Small intestine (tissue), 7 donors: ENCODE measurements at regions not wholly inside any gene's neighbourhood (a gene's known extent, or its start where the extent isn't known, plus 50 kb on each side); places are given as distances from the start of the nearest gene placed in this dataset.

Source experiments
- DNase-seq, 2 donors: peaks; one replicate each; pipeline versions ENCODE4 v3.0.0 to v3.0.0-alpha.2; 2013
- FAIRE-seq: peaks from 2 replicates; lab custom pipeline; 2012; peaks lifted over from hg19 to GRCh38; lab: Jason Lieb, UNC
- H3K27ac ChIP-seq, 3 donors: one replicate each; pipeline ENCODE4 v1.5.1; 2013; ENCODE audit warnings: low read length in 2 of 3, mild to moderate bottlenecking in 2 of 3, control low read depth in 1 of 3, inconsistent platforms in 1 of 3, low read depth in 1 of 3, moderate library complexity in 1 of 3
- H3K27me3 ChIP-seq, 3 donors: one replicate each; pipeline ENCODE4 v1.6.1; 2013; ENCODE audit warnings: low read length in 3 of 3, inconsistent platforms in 1 of 3; ENCODE audit not compliant: control insufficient read depth in 3 of 3, insufficient read depth in 3 of 3
- H3K36me3 ChIP-seq, 3 donors: one replicate each; pipeline ENCODE4 v1.6.1; 2013; ENCODE audit warnings: low read length in 3 of 3, inconsistent platforms in 1 of 3, low read depth in 1 of 3, mild to moderate bottlenecking in 1 of 3, moderate library complexity in 1 of 3; ENCODE audit not compliant: control insufficient read depth in 3 of 3, insufficient read depth in 2 of 3
- H3K4me1 ChIP-seq, 3 donors: one replicate each; pipeline ENCODE4 v1.6.1; 2013; ENCODE audit warnings: low read length in 2 of 3, inconsistent platforms in 1 of 3, low read depth in 1 of 3, mild to moderate bottlenecking in 1 of 3, moderate library complexity in 1 of 3; ENCODE audit not compliant: control insufficient read depth in 3 of 3, insufficient read depth in 2 of 3
- H3K4me3 ChIP-seq, 3 donors: one replicate each; pipeline ENCODE4 v1.5.1; 2013; ENCODE audit warnings: low read length in 3 of 3, control low read depth in 1 of 3, inconsistent platforms in 1 of 3, low read depth in 1 of 3, mild to moderate bottlenecking in 1 of 3, moderate library complexity in 1 of 3
- H3K9me3 ChIP-seq, 2 donors: one replicate each; pipeline ENCODE4 v1.6.1; 2013; ENCODE audit warnings: low read depth in 1 of 2, low read length in 1 of 2; ENCODE audit not compliant: control insufficient read depth in 2 of 2, insufficient read depth in 1 of 2
- whole genome bisulfite sequencing, 3 donors: extraction: QIAGEN DNeasy Blood & Tissue Kit; methylation state at CpG; one replicate each; pipeline ENCODE4 v1.1.7; 2013; 5-methylcytosine and 5-hydroxymethylcytosine counted together
- donor health status: healthy with polysubstance abuse.
- donor health status: control.
- donor health status: control.
- donor health status: Bipolar disorder and iron deficiency.
- donor health status: healthy.

DNA sequence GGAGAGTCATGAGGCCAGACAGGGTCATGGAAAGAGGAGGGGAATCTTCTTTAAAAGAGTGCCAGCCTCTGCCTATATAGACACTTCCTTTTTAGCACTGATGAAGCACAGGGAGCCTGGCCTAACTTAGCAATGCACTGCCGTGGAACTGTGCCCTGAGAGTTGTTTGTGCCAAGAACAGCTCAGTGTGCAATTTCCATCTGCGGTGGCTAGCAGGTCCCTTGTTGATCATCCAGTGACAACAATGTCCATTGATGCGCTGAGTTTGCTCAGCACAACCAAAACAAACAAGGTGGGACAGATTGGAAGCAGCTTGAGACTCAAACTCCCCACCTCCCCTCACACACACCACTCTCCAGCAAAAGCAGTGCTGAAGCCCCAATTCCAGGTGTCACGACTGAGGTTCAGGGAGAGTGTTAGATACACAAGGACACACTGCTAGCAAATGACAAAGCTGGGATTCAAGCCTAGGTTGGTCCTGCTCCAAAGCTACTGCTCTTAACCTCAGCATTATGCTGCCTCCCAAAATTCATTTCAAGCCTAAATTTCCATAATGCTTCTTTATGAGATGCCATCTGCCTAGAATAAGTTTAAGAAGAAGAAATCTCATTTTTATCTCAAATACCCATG is 316.6 kb upstream of the UBE2E2 start:
- Histone ChIP-seq H3K4me1 (no peaks in the 10 kb centered on the region), H3K27ac (no peak overlapping the region), H3K9me3 (no peaks in the 10 kb centered on the region), H3K27me3 (peaks cover 0 to 1% (median 0%) of the 10 kb centered on the region in 3 donors), H3K4me3 (no peak overlapping the region), H3K36me3 (no peaks in the 10 kb centered on the region)
- no peak for FAIRE-seq
- DNase-seq: no peak
- 49 to 56% (median 51%) methylated on average over 4 of the region's 4 CpGs for WGBS, 3 donors

DNA sequence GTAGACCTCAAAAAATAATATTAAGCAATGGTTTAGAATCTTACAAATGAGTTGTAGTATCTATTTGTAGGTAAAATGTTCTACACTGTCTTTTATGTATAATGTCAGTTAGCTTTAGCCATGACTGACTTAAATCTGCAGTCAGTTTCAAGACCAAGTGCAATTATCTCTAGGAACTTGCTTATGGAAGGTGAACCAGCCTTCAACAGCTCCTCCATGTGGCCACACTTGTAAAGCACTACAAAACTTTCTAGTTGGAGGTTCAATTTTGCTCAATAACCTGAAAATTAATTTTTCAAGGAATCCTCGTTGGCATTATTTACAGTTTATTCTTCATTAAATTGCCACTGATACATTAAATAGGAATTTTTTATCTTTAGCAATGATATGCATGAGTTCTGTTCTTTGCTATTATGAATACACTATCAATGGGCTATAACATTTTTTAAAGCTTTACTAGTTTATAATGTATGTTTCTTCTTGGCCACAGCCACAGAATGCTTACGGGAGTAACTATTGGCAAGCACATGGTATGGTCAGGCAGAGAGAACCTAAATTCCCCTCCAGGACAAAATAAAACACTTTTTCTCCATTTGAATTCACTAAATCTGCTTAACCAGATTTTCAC is 315.3 kb upstream of the UBE2E2 start:
- H3K36me3 ChIP-seq: no peaks in the 10 kb centered on the region
- WGBS, 3 donors: 45 to 48% (median 47%) methylated on average over 2 of the region's 2 CpGs
- DNase-seq (peak in 1 of 2 donors; percentile 32), FAIRE-seq (no peak)
- H3K9me3 ChIP-seq: no peaks in the 10 kb centered on the region
- H3K27ac ChIP-seq: no peak overlapping the region
- no peak overlapping the region for H3K4me3 ChIP-seq
- H3K27me3 ChIP-seq: peaks cover 0 to 1% (median 0%) of the 10 kb centered on the region in 3 donors
- H3K4me1 ChIP-seq: no peaks in the 10 kb centered on the region

GRCh38 chr3:22893101-22893500 is 310.0 kb upstream of the UBE2E2 start:
- H3K27ac ChIP-seq: no peak overlapping the region
- whole genome bisulfite sequencing, 3 donors: 66 to 78% (median 71%) methylated on average over 2 of the region's 2 CpGs

DNA sequence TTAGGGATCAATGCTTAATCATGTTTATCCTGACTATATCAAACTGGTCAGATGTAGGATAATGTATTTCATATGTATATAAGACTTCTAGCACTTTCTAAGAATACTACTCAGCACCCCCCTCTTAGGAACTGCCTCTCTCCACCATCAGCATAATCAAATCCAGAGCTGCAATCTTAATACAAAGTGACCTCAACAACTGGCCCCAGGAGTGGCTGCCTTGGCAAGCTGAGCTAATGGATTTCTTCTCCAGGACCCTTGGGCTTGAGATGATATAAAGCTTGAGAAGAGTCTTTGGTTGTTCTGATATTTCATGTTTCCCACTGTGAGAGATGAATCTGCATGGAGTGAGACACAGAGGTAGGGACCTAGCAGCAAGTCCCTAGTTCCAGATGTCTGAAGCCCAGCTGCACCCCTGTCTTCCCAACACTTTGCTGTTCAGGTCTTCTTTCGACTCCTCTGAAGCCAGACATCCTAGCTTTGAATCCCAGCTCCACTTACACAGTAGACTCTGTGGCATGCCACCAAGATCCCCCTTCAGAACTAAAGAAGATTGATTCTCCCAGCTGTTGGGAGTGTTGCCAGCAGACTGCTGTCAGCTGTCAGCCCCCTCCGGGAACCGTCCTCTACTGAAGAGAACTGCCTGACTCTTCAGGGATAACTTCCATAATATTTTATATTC is 309.3 kb upstream of the UBE2E2 start:
- H3K4me1 ChIP-seq: no peaks in the 10 kb centered on the region
- no peak for DNase-seq
- H3K27ac ChIP-seq: no peak overlapping the region
- no peak for FAIRE-seq
- H3K9me3 ChIP-seq: no peaks in the 10 kb centered on the region
- no peaks in the 10 kb centered on the region for H3K36me3 ChIP-seq
- 52 to 78% (median 66%) methylated on average over 3 of the region's 3 CpGs for WGBS, 3 donors
- H3K27me3 ChIP-seq: no peaks in the 10 kb centered on the region
- H3K4me3 ChIP-seq: no peak overlapping the region

More at GRCh38 chr3:22893101-22893500, 310.0 kb upstream of the UBE2E2 start:
- Histone ChIP-seq H3K4me3 (no peak overlapping the region), H3K36me3 (no peaks in the 10 kb centered on the region), H3K9me3 (no peaks in the 10 kb centered on the region), H3K27me3 (peaks cover 0 to 1% (median 0%) of the 10 kb centered on the region in 3 donors), H3K4me1 (no peaks in the 10 kb centered on the region)
- no peak for DNase-seq
- FAIRE-seq: no peak

DNA sequence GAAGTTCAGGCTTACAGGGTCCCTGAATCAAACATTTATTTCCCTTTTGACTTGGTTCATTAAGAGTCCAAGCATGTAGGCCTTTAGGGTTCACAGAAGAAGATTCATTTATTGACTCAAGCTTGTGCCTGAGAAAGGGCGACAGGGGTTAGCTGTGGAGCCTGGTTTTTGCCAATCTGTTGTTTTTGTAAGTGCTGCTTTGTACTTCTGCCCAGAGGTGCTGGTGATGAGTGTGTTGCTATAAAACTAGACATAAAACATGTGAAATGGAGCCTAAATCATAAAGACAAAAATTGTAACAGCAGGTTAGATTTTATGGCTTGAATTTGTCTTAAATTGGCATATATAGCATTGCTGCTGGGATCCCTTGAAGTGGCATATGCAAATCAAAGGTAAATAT is 308.3 kb upstream of the UBE2E2 start:
- no peaks in the 10 kb centered on the region for H3K4me1 ChIP-seq
- no peak overlapping the region for H3K4me3 ChIP-seq
- H3K36me3 ChIP-seq: no peaks in the 10 kb centered on the region
- H3K27ac ChIP-seq: no peak overlapping the region
- no peak for DNase-seq
- WGBS, 3 donors: 82 to 91% (median 88%) methylated on average over 1 of the region's 1 CpG
- FAIRE-seq: no peak
- H3K9me3 ChIP-seq: no peaks in the 10 kb centered on the region
- no peaks in the 10 kb centered on the region for H3K27me3 ChIP-seq

GRCh38 chr3:22895671-22896070 is 307.5 kb upstream of the UBE2E2 start:
- DNase-seq (no peak), FAIRE-seq (no peak)
- no peak overlapping the region for H3K27ac ChIP-seq
- no peaks in the 10 kb centered on the region for H3K27me3 ChIP-seq
- 89 to 92% (median 90%) methylated on average over 3 of the region's 3 CpGs for WGBS, 3 donors
- no peaks in the 10 kb centered on the region for H3K36me3 ChIP-seq
- H3K9me3 ChIP-seq: no peaks in the 10 kb centered on the region
- H3K4me3 ChIP-seq: no peak overlapping the region
- H3K4me1 ChIP-seq: no peaks in the 10 kb centered on the region

DNA sequence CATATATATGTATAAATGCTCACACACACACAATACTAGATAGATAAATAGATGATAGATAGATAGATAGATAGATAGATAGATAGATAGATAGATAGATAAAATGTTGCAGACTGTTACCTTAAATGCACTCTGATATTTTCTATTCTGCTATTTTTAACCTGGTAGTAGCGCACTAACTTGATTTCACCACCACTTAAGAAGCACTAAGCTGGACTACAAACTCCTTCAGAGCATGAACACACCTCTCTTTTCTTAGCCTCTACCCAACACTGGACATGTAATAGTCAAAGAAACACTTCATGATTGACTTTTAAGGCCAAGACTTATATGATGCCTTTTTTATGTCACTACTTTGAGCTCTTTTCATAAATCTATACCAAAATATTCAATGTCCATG is 304.6 kb upstream of the UBE2E2 start:
- 93 to 100% (median 94%) methylated on average over 1 of the region's 1 CpG for WGBS, 3 donors
- Histone ChIP-seq H3K36me3 (no peaks in the 10 kb centered on the region), H3K27ac (no peak overlapping the region), H3K9me3 (no peaks in the 10 kb centered on the region), H3K4me3 (no peak overlapping the region), H3K27me3 (no peaks in the 10 kb centered on the region), H3K4me1 (no peaks in the 10 kb centered on the region)
- DNase-seq (no peak), FAIRE-seq (no peak)

GRCh38 chr3:22899441-22899840 is 303.7 kb upstream of the UBE2E2 start:
- no peak overlapping the region for H3K27ac ChIP-seq
- no peak for DNase-seq
- no peaks in the 10 kb centered on the region for H3K36me3 ChIP-seq
- no peak for FAIRE-seq
- H3K4me1 ChIP-seq: no peaks in the 10 kb centered on the region
- H3K27me3 ChIP-seq: no peaks in the 10 kb centered on the region
- H3K9me3 ChIP-seq: no peaks in the 10 kb centered on the region
- H3K4me3 ChIP-seq: no peak overlapping the region
- 69 to 82% (median 73%) methylated on average over 4 of the region's 4 CpGs for WGBS, 3 donors
